HG03469 (cell line): ENCODE measurements at regions not wholly inside any gene's neighbourhood (a gene's known extent, or its start where the extent isn't known, plus 50 kb on each side); places are given as distances from the start of the nearest gene placed in this dataset.

Experiments
- ATAC-seq: cut with Tn5 transposase; IDR thresholded peaks from one replicate; pipeline ENCODE4 v1.9.1; 2021; ENCODE audit warnings: mild to moderate bottlenecking, moderate library complexity, moderate number of reproducible peaks; ENCODE audit not compliant: unreplicated experiment

- no peak for ATAC-seq
These were observed 1778.9 kb upstream of the SEL1L start for GRCh38 chr14:83312511-83312910.

DNA sequence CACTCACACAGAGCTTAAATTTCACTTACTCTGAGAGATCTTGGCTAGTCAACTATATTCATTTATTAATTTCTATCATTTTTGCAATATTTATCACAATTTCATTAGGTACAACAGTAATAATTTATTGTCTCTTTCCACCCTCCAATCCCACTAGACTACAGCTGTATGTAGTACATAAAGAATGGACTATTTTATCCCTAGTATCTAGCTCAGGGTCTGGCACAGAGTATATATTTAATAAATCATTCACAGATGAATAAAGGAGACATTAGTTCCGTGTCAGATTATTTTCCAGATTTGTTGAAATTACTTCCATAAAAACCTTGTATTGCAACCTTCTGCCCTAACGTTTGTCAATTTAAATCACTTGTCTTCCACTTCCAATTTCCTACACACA is 1781.1 kb upstream of the SEL1L start:
- no peak for ATAC-seq

GRCh38 chr14:83316356-83316755 is 1782.7 kb upstream of the SEL1L start:
- no peak for ATAC-seq

DNA sequence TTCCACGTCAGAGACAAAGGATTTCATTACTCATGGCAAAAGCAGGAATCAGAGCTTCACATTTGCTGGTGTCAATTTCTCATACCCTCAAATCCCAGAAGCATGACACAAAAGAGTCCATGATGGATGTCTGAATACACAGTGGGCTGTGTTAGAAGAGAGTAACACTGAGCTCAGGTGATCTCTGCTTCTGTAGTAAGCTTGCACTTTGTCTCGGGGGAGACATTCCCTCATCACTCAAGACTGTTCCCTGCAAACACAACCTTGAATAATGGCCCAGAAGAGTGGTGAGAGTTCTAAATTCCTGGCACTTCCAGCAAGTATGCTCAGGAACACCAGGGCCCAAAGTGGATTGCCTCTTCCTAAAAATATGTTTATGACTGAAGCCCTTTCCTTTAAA is 1787.2 kb upstream of the SEL1L start:
- no peak for ATAC-seq

GRCh38 chr14:83331513-83331912 is 1797.9 kb upstream of the SEL1L start:
- ATAC-seq, result no peak

DNA sequence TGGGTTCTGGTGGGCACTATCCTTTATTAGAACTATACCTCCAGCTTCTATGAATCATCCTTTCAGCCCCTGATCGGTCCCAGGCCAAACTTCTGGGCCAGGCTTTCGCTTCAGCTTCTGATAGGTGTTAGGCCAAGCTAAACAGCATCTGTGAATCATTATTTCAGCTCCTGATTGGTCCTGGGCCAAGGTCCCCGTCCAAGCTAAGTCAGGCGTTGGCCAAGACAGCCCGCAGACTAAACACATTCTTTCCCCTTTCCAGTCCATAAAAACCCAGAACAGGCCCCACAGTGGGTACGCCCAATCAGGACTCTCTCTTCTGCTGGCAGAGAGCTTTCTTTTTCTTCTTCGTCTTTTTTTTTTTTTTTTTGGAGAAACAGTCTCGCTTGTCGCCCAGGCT is 1808.9 kb upstream of the SEL1L start:
- ATAC-seq, result no peak

- ATAC-seq, result no peak
These were observed 1814.2 kb upstream of the SEL1L start for GRCh38 chr14:83347874-83348273.

- no peak for ATAC-seq
These were observed 1822.0 kb upstream of the SEL1L start for GRCh38 chr14:83355609-83356008.

- ATAC-seq, result no peak
These were observed 1822.4 kb upstream of the SEL1L start for GRCh38 chr14:83356080-83356479.

DNA sequence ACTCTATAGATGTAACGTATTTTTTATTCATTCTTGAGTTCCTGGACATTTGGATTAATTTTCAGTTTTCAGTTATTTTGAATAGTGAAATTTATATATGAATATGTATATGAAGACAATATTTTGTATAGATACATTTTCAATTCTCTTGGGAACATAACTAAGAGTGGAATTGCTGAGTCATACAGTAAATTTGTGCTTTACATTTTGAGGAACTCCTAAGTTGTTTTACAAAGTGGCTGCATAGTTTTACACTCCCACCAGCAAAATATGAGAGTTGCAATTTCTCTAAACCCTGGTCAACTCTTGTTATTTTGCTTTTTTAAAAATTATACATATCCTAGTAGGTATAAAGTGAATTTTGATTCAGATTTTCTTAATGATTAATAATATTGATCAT is 1838.6 kb upstream of the SEL1L start:
- no peak for ATAC-seq

- no peak for ATAC-seq
These were observed 1845.8 kb upstream of the SEL1L start for GRCh38 chr14:83379436-83379835.

- no peak for ATAC-seq
These were observed 1850.6 kb upstream of the SEL1L start for GRCh38 chr14:83384253-83384652.

DNA sequence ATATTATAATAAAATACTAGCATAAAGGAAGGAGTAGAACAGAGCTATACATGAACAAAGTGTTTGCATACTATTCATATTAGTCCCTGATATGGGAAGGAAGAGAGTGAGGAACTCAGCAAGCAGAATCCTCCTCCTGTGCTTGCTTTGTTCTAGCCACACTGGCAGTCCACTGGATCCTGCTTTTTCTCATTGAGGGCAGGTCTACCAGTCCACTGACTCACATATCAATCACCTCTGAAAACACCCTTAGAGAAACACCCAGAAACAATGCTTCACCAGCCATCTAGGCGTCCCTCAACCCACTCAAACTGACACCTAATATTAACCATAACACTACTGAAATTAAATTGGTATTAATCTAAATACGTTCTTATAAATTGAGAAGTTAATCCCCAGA is 1861.7 kb upstream of the SEL1L start:
- no peak for ATAC-seq

- no peak for ATAC-seq
These were observed 1882.8 kb upstream of the SEL1L start for GRCh38 chr14:83416476-83416875.

DNA sequence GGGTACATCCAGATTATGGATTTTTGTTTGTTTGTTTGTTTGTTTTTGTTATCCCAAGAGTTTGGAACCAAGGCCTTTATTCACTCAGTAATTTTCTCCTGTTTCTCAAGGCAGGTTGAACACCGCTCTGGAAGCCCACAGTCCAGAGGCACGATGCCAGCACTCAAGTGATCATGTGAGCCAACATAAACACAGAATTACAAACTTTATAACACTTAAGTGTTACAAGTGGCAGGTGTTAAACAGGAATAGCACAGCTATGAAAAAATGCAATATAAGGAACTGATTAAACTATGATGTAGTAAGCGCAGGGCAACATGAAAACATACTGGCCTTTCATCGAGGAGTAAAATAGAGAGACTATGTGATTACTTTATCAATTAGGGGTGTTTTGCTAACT is 1885.8 kb upstream of the SEL1L start:
- no peak for ATAC-seq

GRCh38 chr14:83421711-83422110 is 1888.1 kb upstream of the SEL1L start:
- no peak for ATAC-seq

GRCh38 chr14:83425138-83425537 is 1891.5 kb upstream of the SEL1L start:
- no peak for ATAC-seq

DNA sequence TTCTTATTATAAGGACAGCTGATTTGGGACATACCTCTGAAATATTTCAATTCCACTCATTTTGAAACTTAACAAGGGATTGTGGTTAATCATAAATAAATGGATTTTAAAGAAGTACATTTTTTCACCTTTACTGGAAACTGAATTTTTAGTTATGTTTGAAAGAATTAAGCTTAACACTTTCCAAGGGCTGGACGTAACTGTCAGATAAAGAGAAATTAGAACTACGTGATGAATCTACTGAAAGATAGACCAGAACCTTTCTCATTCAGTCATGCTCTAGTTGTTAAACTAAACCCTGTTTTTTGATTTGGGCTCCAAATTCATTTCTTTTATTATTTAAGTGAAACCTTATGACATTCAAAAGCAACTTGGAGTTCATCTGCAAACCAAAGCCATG is 1892.1 kb upstream of the SEL1L start:
- no peak for ATAC-seq

GRCh38 chr14:83433618-83434017 is 1900.0 kb upstream of the SEL1L start:
- no peak for ATAC-seq

GRCh38 chr14:83441801-83442200 is 1908.1 kb upstream of the SEL1L start:
- no peak for ATAC-seq

- ATAC-seq, result no peak
These were observed 1921.9 kb upstream of the SEL1L start for GRCh38 chr14:83455561-83455960.

DNA sequence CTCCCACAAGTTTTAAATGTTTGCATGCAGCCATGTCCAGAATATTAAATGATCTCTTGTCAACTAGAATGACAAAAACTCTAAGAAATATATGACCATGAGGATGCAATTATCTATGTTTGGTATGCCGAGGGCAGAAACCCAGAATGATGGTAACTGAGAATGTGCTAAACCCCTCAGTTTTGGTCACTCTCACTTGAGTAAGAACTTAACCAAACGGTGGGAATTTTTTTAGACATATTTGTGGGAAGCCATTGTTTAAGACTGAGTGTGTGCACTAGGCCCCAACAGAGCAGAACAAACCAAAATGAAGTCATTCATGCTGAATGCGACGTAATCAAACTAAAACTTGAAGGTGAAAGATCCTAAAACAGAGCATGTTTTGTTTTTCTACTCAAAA is 1927.9 kb upstream of the SEL1L start:
- no peak for ATAC-seq

- no peak for ATAC-seq
These were observed 1929.1 kb upstream of the SEL1L start for GRCh38 chr14:83462759-83463158.
